IPS-NIHi7 (cell line): ENCODE measurements at regions not wholly inside any gene's neighbourhood (a gene's known extent, or its start where the extent isn't known, plus 50 kb on each side); places are given as distances from the start of the nearest gene placed in this dataset.
"Not testable (repeated sequence)": the region's sequence is repeated elsewhere in the genome, so short reads cannot be mapped to it uniquely, and the experiment has no call there.

ENCODE experiments used
- DNase-seq: peaks from one replicate; pipeline ENCODE4 v3.0.0; 2012; ENCODE audit warnings: mixed read lengths; ENCODE audit errors: extremely low spot score

GRCh38 chrX:63581906-63582305, 203.1 kb downstream of the ARHGEF9 start:
- no peak for DNase-seq

DNA sequence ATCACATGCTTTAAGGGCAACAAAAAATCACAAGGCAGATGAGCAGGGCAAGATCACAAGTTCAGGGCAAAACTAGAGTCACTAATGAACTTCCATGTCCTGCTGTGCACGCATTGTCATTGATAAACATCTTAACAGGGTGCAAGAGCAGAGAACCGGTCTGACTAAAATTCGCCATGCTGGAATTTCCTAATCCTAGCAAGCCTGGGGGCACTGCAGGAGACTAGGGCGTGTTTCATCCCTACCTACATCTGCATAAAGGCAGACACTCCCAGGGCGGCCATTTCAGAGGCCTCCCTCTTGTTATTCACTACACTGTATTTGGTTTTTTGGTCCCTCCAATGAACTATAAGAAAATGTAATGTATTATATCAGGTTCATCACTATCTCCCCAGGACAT, 203.6 kb downstream of the ARHGEF9 start:
- no peak for DNase-seq

- no peak for DNase-seq
Observed at GRCh38 chrX:63576533-63576932, 208.5 kb downstream of the ARHGEF9 start.

GRCh38 chrX:63575700-63576099, 209.3 kb downstream of the ARHGEF9 start:
- not testable (repeated sequence) for DNase-seq

DNA sequence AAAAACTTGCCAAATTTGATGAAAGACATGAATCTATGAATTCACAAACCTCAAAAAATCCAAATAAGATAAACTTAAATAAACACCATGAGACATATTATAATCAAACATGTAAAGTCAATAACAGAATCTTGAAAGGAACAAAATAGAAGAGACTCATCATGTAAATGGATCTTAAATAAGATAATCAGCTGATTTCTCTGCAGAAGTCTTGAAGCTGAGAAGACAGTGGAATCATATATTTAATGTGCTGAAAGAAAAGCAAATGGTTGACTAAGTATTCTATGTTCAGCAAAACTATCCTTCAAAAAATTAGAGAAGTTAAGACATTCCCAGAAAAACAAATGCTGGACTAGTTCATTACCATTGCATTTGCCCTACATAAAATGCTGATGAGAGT, 215.7 kb upstream of the SPIN4 start:
- DNase-seq: no peak

GRCh38 chrX:63561425-63561824, 210.3 kb upstream of the SPIN4 start:
- DNase-seq: no peak

DNA sequence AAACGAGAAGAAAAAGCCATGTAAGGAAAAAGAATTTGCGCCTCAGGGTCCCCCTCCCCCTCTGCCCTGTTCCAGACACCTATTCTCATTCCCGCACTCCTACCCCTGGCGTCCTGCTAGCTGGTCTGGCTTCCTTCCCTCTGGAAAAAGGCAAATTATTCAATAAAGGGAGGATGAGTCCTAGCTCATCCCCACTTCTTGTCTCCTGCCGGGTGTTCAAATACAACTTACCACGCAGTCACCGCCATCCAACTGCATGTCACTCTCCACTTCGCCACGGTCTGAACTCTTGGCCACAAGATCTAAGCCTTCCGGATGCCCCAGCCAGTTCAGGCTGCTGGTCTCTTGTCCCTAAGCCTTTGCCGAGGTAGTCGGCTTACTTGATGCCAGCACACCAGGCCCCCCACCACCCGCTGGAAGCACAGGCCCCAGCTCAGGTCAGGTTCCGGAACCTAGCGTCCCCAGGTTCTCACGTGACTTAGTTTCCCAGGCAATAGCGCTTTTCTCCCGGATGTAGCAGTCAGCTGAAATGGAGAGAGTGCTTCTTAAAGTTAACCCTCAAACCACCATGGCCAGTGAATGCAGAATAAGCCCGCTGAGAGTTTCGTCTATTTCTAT, 209.6 kb upstream of the SPIN4 start:
- DNase-seq: peak; percentile 75

DNA sequence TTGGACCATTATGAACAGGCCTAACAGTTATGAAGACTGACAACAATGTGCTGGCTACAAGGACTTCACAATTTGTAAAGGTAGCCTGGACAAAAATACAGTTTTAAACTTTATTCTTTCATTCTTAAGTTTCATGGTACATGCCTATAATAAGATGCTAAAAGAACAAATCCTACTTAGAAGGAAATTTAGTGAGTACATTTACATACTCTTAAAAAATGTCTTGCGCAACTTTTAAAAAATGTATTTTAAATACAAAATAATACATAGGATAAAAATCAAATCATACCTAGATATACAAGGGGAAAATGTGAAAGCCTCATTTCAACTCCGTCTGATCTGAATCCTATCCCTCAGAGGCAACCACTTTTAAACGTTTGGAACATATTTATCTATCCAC, 200.7 kb upstream of the SPIN4 start:
- DNase-seq: no peak

DNA sequence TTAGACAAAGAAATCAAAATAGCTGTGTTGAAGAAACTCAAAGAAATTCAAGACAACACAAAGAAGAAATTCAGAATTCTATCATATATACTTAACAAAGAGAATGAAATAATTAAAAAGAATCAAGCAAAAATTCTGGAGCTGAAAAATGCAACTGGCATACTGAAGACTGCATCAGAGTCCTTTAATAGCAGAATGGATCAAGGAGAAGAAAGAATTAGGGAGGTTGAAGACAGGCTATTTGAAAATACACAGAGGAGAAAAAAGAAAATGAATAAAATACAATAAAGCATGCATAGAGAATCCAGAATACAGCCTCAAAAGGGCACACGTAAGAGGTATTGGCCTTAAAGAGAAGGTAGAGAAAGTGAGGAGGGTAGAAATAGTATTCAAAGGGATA, 179.5 kb upstream of the SPIN4 start:
- no peak for DNase-seq

GRCh38 chrX:63529961-63530360, 178.8 kb upstream of the SPIN4 start:
- no peak for DNase-seq

DNA sequence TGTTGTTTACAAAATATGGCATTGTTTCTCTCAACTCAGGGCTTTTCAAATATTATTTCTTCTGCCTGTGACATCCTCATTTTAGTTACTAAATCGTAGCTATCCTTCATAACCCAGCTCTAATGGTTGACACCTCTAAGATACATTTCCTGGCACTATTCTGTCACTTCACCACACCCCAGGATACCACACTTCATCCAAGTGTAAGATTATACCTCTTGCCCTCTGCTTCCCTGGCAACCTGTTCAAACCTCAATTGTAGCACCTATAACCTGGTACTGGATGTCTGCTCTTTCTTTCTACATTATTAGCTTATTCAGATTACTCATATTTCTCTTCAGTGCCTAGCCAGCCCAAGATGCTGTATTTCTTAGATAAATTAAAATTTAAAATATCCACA, 175.7 kb upstream of the SPIN4 start:
- no peak for DNase-seq

DNA sequence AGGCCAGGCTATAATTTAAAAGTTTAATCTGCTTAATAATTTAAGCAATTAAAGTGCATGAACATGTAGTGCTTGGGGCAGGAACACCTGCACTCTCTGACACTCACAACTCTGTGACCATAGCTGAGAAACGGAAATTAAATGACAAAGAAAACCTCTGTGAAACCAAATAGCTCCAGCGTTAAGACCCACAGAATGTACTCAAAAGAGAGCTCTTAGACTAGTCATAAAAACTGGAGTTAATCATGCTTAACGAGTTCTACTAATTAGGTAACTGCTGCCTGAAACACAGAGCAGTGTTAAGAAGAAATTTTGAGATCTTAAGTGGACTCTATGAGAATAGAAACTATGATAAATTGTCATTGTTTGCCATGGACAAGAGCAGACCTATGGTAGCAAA, 174.4 kb upstream of the SPIN4 start:
- DNase-seq: no peak

DNA sequence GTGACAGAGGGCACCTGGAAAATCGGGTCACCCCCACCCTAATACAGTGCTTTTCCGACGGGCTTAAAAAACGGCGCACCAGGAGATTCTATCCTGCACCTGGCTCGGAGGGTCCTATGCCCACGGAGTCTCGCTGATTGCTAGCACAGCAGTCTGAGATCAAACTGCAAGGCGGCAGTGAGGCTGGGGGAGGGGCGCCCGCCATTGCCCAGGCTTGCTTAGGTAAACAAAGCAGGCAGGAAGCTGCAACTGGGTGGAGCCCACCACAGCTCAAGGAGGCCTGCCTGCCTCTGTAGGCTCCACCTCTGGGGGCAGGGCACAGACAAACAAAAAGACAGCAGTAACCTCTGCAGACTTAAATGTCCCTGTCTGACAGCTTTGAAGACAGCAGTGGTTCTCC, 168.2 kb upstream of the SPIN4 start:
- DNase-seq: not testable (repeated sequence)

- no peak for DNase-seq
Observed at GRCh38 chrX:63514569-63515080, 163.5 kb upstream of the SPIN4 start.

GRCh38 chrX:63513825-63514568, 162.9 kb upstream of the SPIN4 start:
- DNase-seq: no peak

- no peak for DNase-seq
Observed at GRCh38 chrX:63511361-63511760, 160.2 kb upstream of the SPIN4 start.

- no peak for DNase-seq
Observed at GRCh38 chrX:63508668-63509067, 157.5 kb upstream of the SPIN4 start.

DNA sequence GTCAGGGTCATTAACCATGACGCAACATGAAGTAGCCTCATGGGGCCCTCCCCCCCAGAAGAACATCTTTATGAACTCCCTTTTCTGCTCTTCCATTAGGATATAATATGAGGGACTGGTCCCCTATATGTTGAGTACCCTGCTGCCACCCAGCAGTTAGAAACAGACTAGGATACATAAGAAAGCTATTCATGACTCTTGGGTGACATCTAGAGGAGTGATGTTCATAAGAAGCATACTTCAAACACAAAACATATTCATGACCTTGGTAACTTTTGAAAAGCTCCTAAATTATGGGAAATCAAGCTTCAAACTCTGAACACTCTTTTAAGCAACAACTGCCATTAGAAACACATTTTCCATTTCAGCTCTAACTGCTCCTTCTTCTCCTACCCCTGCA, 155.2 kb upstream of the SPIN4 start:
- peak; percentile 9 for DNase-seq

DNA sequence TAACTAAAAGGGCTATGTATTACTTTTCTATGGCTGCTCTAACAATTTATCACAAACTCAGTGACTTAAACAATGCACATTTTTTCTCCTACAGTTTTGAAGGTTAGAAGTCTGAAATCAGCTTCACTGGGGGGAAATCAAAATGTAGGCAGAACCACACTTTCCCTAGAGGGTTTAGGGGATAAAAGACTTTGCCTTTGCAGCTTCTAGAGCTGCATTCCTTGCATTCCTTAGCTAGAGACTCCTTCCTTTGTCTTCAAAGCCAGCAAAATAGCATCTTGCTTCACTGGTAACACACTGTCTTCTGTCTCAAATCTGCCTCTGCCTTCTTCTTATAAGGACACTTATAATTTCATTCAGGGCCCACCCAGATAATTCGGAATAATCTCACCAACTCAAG, 152.4 kb upstream of the SPIN4 start:
- peak; percentile 20 for DNase-seq

GRCh38 chrX:63488546-63489373, 137.6 kb upstream of the SPIN4 start:
- DNase-seq: no peak

- no peak for DNase-seq
Observed at GRCh38 chrX:63475200-63475599, 124.1 kb upstream of the SPIN4 start.

GRCh38 chrX:63471004-63471403, 119.9 kb upstream of the SPIN4 start:
- no peak for DNase-seq

GRCh38 chrX:63470506-63470905, 119.4 kb upstream of the SPIN4 start:
- no peak for DNase-seq
